ENCODE measurements at regions not wholly inside any gene's neighbourhood (a gene's known extent, or its start where the extent isn't known, plus 50 kb on each side); places are given as distances from the start of the nearest gene placed in this dataset.

DNA sequence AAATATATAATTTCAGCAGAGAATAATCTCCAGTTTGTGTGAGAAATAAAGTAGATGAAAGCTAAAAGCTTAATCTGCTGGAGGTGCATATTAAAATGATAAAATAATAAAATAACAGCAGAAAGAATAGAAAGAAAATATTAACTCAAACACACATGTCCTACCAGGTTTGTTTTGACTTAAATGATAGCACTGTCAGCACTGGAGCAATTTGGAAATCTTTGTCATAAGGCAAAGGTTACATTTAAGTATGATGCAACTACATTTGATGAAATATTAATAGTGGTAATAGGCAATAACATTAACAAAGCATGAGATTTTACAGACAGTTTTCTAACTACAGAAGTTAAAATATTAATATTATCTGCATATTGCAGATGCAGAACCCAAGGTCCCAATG lies 2380.1 kb downstream of the PCDH9 start:
- TF ChIP-seq SUZ12 (IDR thresholded peaks at IDR 0.05; ENCODE audit: extremely low read depth, insufficient read depth, insufficient read length) (no peak), YY1 (IDR thresholded peaks at IDR 0.05; ENCODE audit: insufficient read depth, insufficient read length) (no peak), ZNF274 (IDR thresholded peaks at IDR 0.05; ENCODE audit: low read depth, low read length) (no peak)
